HepG2 (cell line): ENCODE measurements at regions not wholly inside any gene's neighbourhood (a gene's known extent, or its start where the extent isn't known, plus 50 kb on each side); places are given as distances from the start of the nearest gene placed in this dataset.

Source experiments
- ATAC-seq: fragments of 200-7000 bp; cut with Tn5 transposase; 3 replicates; pipeline ENCODE4 v1.9.1; 2020; ENCODE audit warnings: mild to moderate bottlenecking, moderate library complexity
- BruUV-seq: library from RNA; stranded (reverse); fragments of 400-500 nt; replicated peaks from 2 replicates; lab custom pipeline; 2021; lab: Mats Ljungman, UMichigan
- CTCF ChIA-PET: fragments of 300-600 bp; formaldehyde crosslinking; extraction: SDS; loops from one replicate; lab custom pipeline; 2021; ENCODE audit warnings: low total read pairs, inconsistent platforms, low intra/inter-chr PET ratio; lab: Yijun Ruan, JAX
- POLR2A ChIA-PET: fragments of 350-600 bp; sonication (Branson Sonifier 250); formaldehyde crosslinking; loops from one replicate; lab custom pipeline; 2020; ENCODE audit warnings: antibody characterized with exemption, inconsistent platforms; lab: Yijun Ruan, JAX
- DNase-seq: peaks from one replicate; pipeline ENCODE4 v3.0.0-alpha.2; 2015; ENCODE audit warnings: low spot score
- FAIRE-seq: peaks from 3 replicates; lab custom pipeline; 2011; peaks lifted over from hg19 to GRCh38; lab: Jason Lieb, UNC
- H2AFZ ChIP-seq: one replicate; pipeline ENCODE4 v1.6.1; 2011; ENCODE audit warnings: low read length, inconsistent platforms
- H3K27ac ChIP-seq: fragments of 300-600 bp; 3 replicates; pipeline ENCODE4 v1.8.0; 2011; ENCODE audit warnings: mixed run types, mild to moderate bottlenecking, mixed read lengths, low read length, inconsistent platforms; ENCODE audit not compliant: insufficient read depth; ENCODE audit errors: extremely low read length
- H3K27me3 ChIP-seq, 2 experiments: fragments of 200-600 bp in 1 of 2; 2 replicates in 1 of 2; 3 replicates in 1 of 2; pipeline versions ENCODE4 v1.6.0 to v1.8.0; 2011; ENCODE audit warnings: low read length in 2 of 2, mild to moderate bottlenecking in 2 of 2, moderate library complexity in 2 of 2, inconsistent platforms in 1 of 2; ENCODE audit not compliant: insufficient read depth in 2 of 2, control insufficient read depth in 1 of 2
- H3K36me3 ChIP-seq, 2 experiments: fragments of 200-600 bp in 1 of 2; replicated peaks in 1 of 2; 2 replicates in 1 of 2; 3 replicates in 1 of 2; pipeline versions ENCODE4 v1.5.1 to v1.8.0; 2011; ENCODE audit warnings: low read length in 2 of 2, inconsistent platforms in 1 of 2; ENCODE audit not compliant: insufficient read depth in 2 of 2, control insufficient read depth in 1 of 2
- H3K4me1 ChIP-seq: 2 replicates; pipeline ENCODE4 v1.5.1; 2012; ENCODE audit warnings: low read length, inconsistent platforms; ENCODE audit not compliant: insufficient read depth
- H3K4me2 ChIP-seq: 2 replicates; pipeline ENCODE4 v1.6.0; 2011; ENCODE audit warnings: low read depth, low read length, inconsistent platforms
- H3K4me3 ChIP-seq, 3 experiments: fragments of 200-600 bp in 1 of 3; sonication (generic), shearing (Covaris generic) in 1 of 3; replicated peaks in 1 of 3; 2 replicates each; pipeline ENCODE4 v1.5.1; 2011 to 2016; ENCODE audit warnings: low read length in 3 of 3, inconsistent platforms in 2 of 3, low read depth in 2 of 3, mild to moderate bottlenecking in 2 of 3, control low read depth in 1 of 3, mixed read lengths in 1 of 3; ENCODE audit not compliant: insufficient read depth in 1 of 3
- H3K79me2 ChIP-seq: one replicate; pipeline ENCODE4 v1.6.1; 2011; ENCODE audit warnings: low read length, inconsistent platforms; ENCODE audit not compliant: insufficient read depth
- H3K9ac ChIP-seq: 2 replicates; pipeline ENCODE4 v1.6.0; 2011; ENCODE audit warnings: mild to moderate bottlenecking, low read depth, low read length, inconsistent platforms; ENCODE audit not compliant: insufficient read depth
- H3K9me3 ChIP-seq: 2 replicates; pipeline ENCODE4 v1.5.1; 2012; ENCODE audit warnings: mild to moderate bottlenecking, low read length
- H4K20me1 ChIP-seq: 2 replicates; pipeline ENCODE4 v1.6.0; 2011; ENCODE audit warnings: inconsistent platforms, mild to moderate bottlenecking, low read length, moderate library complexity; ENCODE audit not compliant: insufficient read depth
- CREB1 ChIP-seq, 2 experiments: fragments of 450-650 bp in 1 of 2; IDR thresholded peaks; 2 replicates each; pipeline ENCODE4 v1.6.1; 2016 to 2017; ENCODE audit warnings: control low read depth in 1 of 2, mild to moderate bottlenecking in 1 of 2, missing compliant biosample characterization in 1 of 2, missing genetic modification characterization in 1 of 2
- HDAC2 ChIP-seq: sonication (generic); formaldehyde crosslinking; IDR thresholded peaks from 2 replicates; pipeline ENCODE4 v1.4.0; 2020; ENCODE audit warnings: missing genetic modification reagents
- HOXA7 ChIP-seq: sonication (generic); formaldehyde crosslinking; IDR thresholded peaks from 2 replicates; pipeline ENCODE4 v1.8.1; 2022; ENCODE audit warnings: mild to moderate bottlenecking, missing genetic modification reagents, moderate library complexity
- MLXIP ChIP-seq: sonication (generic); formaldehyde crosslinking; IDR thresholded peaks from 2 replicates; pipeline ENCODE4 v1.9.0; 2021; ENCODE audit warnings: missing genetic modification reagents, borderline replicate concordance
- WGBS: methylation state at CpG from one replicate; pipeline ENCODE4 v1.1.6; 2017; ENCODE audit warnings: low lambda C conversion rate; 5-methylcytosine and 5-hydroxymethylcytosine counted together
- in situ Hi-C: cut with HindIII; loops from 2 replicates; pipeline ENCODE4 v1.10.0; 2017; ENCODE audit warnings: low pct_unique_long_range_greater_than_20kb; ENCODE audit not compliant: extremely low pct_ligation_motif_present
- intact Hi-C: fragments of 100-400 bp; cut with micrococcal nuclease; formaldehyde crosslinking; loops from one replicate; pipeline ENCODE4 v1.10.0; 2022; ENCODE audit not compliant: unreplicated experiment
- TF ChIP-seq, protein P1 (sequence below): IDR thresholded peaks from 2 replicates; pipeline ENCODE4 v1.6.1; 2012; ENCODE audit warnings: inconsistent platforms
- TF ChIP-seq, protein P2 (sequence below): sonication (generic); formaldehyde crosslinking; IDR thresholded peaks from 2 replicates; pipeline ENCODE4 v1.4.0; 2020; ENCODE audit warnings: missing genetic modification reagents

DNA sequence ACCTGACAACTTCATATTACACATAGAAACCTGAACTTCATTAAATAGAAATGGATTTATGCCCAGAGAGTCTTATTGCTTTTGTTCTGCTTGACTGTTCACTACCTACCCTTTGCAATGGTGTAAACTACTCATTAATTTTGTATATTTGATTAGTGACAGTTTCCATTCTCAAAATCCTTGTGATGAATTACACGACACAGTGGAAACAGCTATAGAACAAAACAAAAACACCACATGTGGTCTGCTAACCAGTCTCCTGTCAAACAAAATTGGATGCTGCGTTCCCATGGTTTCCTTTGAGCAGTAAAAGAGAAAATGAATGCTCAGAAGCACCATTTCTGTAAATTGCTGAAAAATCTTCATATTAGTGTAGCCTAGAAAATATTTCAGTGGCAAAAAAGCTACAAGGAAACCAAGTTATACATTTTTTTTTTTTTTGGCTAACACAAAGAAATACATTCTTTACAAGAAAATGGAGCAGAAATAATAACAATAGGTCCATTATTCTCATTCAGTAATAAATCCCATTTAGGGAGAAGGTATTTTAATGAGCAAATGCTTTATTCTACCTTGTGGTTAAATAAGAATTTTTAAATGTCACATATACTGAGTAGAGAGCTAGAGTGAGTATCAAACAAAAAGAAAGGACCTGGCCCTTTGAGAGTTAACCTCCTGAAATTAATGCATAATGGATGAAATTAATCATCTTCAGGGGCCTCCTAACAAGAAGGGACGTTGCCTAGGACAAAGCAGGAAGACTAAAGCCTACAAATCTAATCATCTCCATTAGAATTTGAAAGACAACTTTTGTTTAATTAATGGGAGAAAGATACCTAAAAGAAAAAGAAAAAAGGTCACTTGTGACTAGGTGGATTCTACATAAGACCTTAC is 355.1 kb upstream of the ZC3H15 start:
- Histone ChIP-seq H3K4me3 (no peak overlapping the region), H3K27me3 (no peaks in the 10 kb centered on the region), H3K9ac (no peak overlapping the region), H3K4me1 (peaks cover 46% of the 10 kb centered on the region), H4K20me1 (no peaks in the 10 kb centered on the region), H2AFZ (no peak overlapping the region), H3K79me2 (no peaks in the 10 kb centered on the region), H3K4me2 (peak overlapping the region; percentile 48; the same call in 1 of the 2 replicates), H3K9me3 (no peaks in the 10 kb centered on the region), H3K27ac (peak overlapping the region; percentile 57), H3K36me3 (no peaks in the 10 kb centered on the region)
- in situ Hi-C loops, result no loop called here
- POLR2A ChIA-PET, result no interaction called here
- 0 out of 2 replicates have a peak, but pooled peaks have one; percentile 25 for TF ChIP-seq MLXIP
- TF ChIP-seq, protein P1, sequence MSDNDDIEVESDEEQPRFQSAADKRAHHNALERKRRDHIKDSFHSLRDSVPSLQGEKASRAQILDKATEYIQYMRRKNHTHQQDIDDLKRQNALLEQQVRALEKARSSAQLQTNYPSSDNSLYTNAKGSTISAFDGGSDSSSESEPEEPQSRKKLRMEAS, result no peak
- TF ChIP-seq, protein P2, sequence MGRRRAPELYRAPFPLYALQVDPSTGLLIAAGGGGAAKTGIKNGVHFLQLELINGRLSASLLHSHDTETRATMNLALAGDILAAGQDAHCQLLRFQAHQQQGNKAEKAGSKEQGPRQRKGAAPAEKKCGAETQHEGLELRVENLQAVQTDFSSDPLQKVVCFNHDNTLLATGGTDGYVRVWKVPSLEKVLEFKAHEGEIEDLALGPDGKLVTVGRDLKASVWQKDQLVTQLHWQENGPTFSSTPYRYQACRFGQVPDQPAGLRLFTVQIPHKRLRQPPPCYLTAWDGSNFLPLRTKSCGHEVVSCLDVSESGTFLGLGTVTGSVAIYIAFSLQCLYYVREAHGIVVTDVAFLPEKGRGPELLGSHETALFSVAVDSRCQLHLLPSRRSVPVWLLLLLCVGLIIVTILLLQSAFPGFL (CRISPR knock-in tag), result no peak
- no peak for TF ChIP-seq CREB1 (IDR thresholded peaks at IDR 0.05)
- TF ChIP-seq CREB1 (CRISPR knock-in tag; IDR thresholded peaks at IDR 0.05), result 0 out of 2 replicates have a peak, but pooled peaks have one; percentile 17
- TF ChIP-seq HOXA7 (CRISPR knock-in tag), result no peak
- no peak for TF ChIP-seq HDAC2 (CRISPR knock-in tag)
- no peak for FAIRE-seq
- CTCF ChIA-PET, result no interaction called here
- ATAC-seq, result no peak
- DNase-seq, result no peak
- BruUV-seq, result no TSS peak
- intact Hi-C loops, result no loop called here
- 91% methylated on average over 3 of the region's 3 CpGs for WGBS
